GM18867 (cell line): ENCODE measurements at regions not wholly inside any gene's neighbourhood (a gene's known extent, or its start where the extent isn't known, plus 50 kb on each side); places are given as distances from the start of the nearest gene placed in this dataset.

ENCODE experiments used
- ATAC-seq: cut with Tn5 transposase; IDR thresholded peaks from one replicate; pipeline ENCODE4 v1.9.1; 2021; ENCODE audit warnings: mild to moderate bottlenecking, moderate library complexity; ENCODE audit not compliant: unreplicated experiment

- no peak for ATAC-seq
These were observed 308.4 kb upstream of the PRKCQ start for GRCh38 chr10:6888434-6888833.

GRCh38 chr10:6885284-6885683 lies 305.2 kb upstream of the PRKCQ start:
- ATAC-seq: no peak

- ATAC-seq: no peak
These were observed 301.9 kb upstream of the PRKCQ start for GRCh38 chr10:6881987-6882386.

GRCh38 chr10:6877722-6878392 lies 297.8 kb upstream of the PRKCQ start:
- no peak for ATAC-seq

- ATAC-seq: no peak
These were observed 297.3 kb upstream of the PRKCQ start for GRCh38 chr10:6877336-6877721.

GRCh38 chr10:6875269-6875865 lies 295.3 kb upstream of the PRKCQ start:
- no peak for ATAC-seq

- ATAC-seq: no peak
These were observed 291.1 kb upstream of the PRKCQ start for GRCh38 chr10:6871128-6871527.

- ATAC-seq: no peak
These were observed 288.1 kb upstream of the PRKCQ start for GRCh38 chr10:6868036-6868725.

- no peak for ATAC-seq
These were observed 286.7 kb upstream of the PRKCQ start for GRCh38 chr10:6866757-6867156.

- ATAC-seq: no peak
These were observed 284.1 kb upstream of the PRKCQ start for GRCh38 chr10:6864142-6864541.

GRCh38 chr10:6863381-6863780 lies 283.3 kb upstream of the PRKCQ start:
- no peak for ATAC-seq

GRCh38 chr10:6850452-6850851 lies 270.4 kb upstream of the PRKCQ start:
- ATAC-seq: no peak

GRCh38 chr10:6847561-6847960 lies 267.5 kb upstream of the PRKCQ start:
- ATAC-seq: no peak

GRCh38 chr10:6843894-6844650 lies 264.0 kb upstream of the PRKCQ start:
- ATAC-seq: no peak

GRCh38 chr10:6843481-6843881 lies 263.4 kb upstream of the PRKCQ start:
- peak; percentile 78 for ATAC-seq

- ATAC-seq: no peak
These were observed 262.6 kb upstream of the PRKCQ start for GRCh38 chr10:6842722-6843121.

- ATAC-seq: no peak
These were observed 261.7 kb upstream of the PRKCQ start for GRCh38 chr10:6841761-6842160.

- ATAC-seq: no peak
These were observed 260.7 kb upstream of the PRKCQ start for GRCh38 chr10:6840766-6841165.

- ATAC-seq: no peak
These were observed 260.2 kb upstream of the PRKCQ start for GRCh38 chr10:6840201-6840691.

- ATAC-seq: no peak
These were observed 258.0 kb upstream of the PRKCQ start for GRCh38 chr10:6838118-6838517.

GRCh38 chr10:6833458-6834011 lies 253.5 kb upstream of the PRKCQ start:
- ATAC-seq: no peak
